PC-9 (cell line): ENCODE measurements at regions not wholly inside any gene's neighbourhood (a gene's known extent, or its start where the extent isn't known, plus 50 kb on each side); places are given as distances from the start of the nearest gene placed in this dataset.

Experiments used
- BruUV-seq: library from RNA; stranded (reverse); fragments of 400-500 nt; replicated peaks from 2 replicates; lab custom pipeline; 2021; lab: Mats Ljungman, UMichigan
- CTCF ChIA-PET: fragments of 300-600 bp; sonication (Branson Sonifier 250); formaldehyde crosslinking; loops from one replicate; lab custom pipeline; 2022; ENCODE audit warnings: antibody characterized with exemption; lab: Charles Lee
- POLR2A ChIA-PET: fragments of 300-600 bp; sonication (Branson Sonifier 250); formaldehyde crosslinking; loops from one replicate; lab custom pipeline; 2022; ENCODE audit warnings: antibody characterized with exemption; ENCODE audit not compliant: unreplicated experiment; lab: Charles Lee
- DNase-seq, 2 experiments: peaks; one replicate each; pipeline versions ENCODE4 v3.0.0 to v3.0.0-alpha.2; 2015 to 2022; ENCODE audit warnings: mixed read lengths in 1 of 2
- H2AFZ ChIP-seq: fragments of 200-600 bp; sonication (generic); 2 replicates; pipeline ENCODE4 v1.8.1; 2017; ENCODE audit warnings: antibody characterized with exemption
- H3F3A ChIP-seq: fragments of 200-600 bp; sonication (generic); 2 replicates; pipeline ENCODE4 v1.8.1; 2017; ENCODE audit warnings: antibody characterized with exemption, mild to moderate bottlenecking, low read depth; ENCODE audit not compliant: insufficient read depth
- H3K27ac ChIP-seq: fragments of 200-600 bp; sonication (generic); 2 replicates; pipeline ENCODE4 v1.6.1; 2016; ENCODE audit warnings: mixed run types
- H3K27me3 ChIP-seq: fragments of 200-600 bp; sonication (generic); 2 replicates; pipeline ENCODE4 v1.6.1; 2016; ENCODE audit warnings: low read depth, mixed run types; ENCODE audit not compliant: insufficient read depth
- H3K36me3 ChIP-seq: fragments of 200-600 bp; sonication (generic); 2 replicates; pipeline ENCODE4 v1.6.1; 2016; ENCODE audit warnings: low read depth, mixed run types
- H3K4me1 ChIP-seq: fragments of 200-600 bp; sonication (generic); replicated peaks from 2 replicates; pipeline ENCODE4 v1.6.1; 2016; ENCODE audit warnings: mixed run types; ENCODE audit not compliant: insufficient read depth
- H3K4me2 ChIP-seq: fragments of 200-600 bp; sonication (generic); 2 replicates; pipeline ENCODE4 v1.6.1; 2017; ENCODE audit warnings: mixed run types
- H3K4me3 ChIP-seq: fragments of 200-600 bp; sonication (generic); 2 replicates; pipeline ENCODE4 v1.6.1; 2016; ENCODE audit warnings: mixed run types
- H3K79me2 ChIP-seq: fragments of 200-600 bp; sonication (generic); 2 replicates; pipeline ENCODE4 v1.6.1; 2017; ENCODE audit warnings: low read depth, mixed run types
- H3K9me2 ChIP-seq: fragments of 200-600 bp; sonication (generic); 2 replicates; pipeline ENCODE4 v1.8.1; 2017; ENCODE audit warnings: mild to moderate bottlenecking; ENCODE audit not compliant: insufficient read depth
- H3K9me3 ChIP-seq: fragments of 200-600 bp; sonication (generic); 2 replicates; pipeline ENCODE4 v1.8.1; 2016; ENCODE audit warnings: low read depth; ENCODE audit not compliant: insufficient read depth
- H4K20me1 ChIP-seq: fragments of 200-600 bp; sonication (generic); 2 replicates; pipeline ENCODE4 v1.8.1; 2017; ENCODE audit not compliant: insufficient read depth
- CTCF ChIP-seq: fragments of 200-600 bp; sonication (generic); conservative IDR thresholded peaks from 2 replicates; pipeline ENCODE4 v1.6.1; 2017; ENCODE audit warnings: mixed run types, antibody characterized with exemption, mild to moderate bottlenecking, moderate library complexity
- EZH2 ChIP-seq: fragments of 200-600 bp; sonication (generic); IDR thresholded peaks from 2 replicates; pipeline ENCODE4 v1.8.0; 2017; ENCODE audit warnings: antibody characterized with exemption, low read depth
- intact Hi-C: fragments of 100-400 bp; cut with micrococcal nuclease; formaldehyde crosslinking; loops from one replicate; pipeline ENCODE4 v1.10.0; 2022; ENCODE audit not compliant: unreplicated experiment

- Histone ChIP-seq H3K9me3 (no peaks in the 10 kb centered on the region), H3K79me2 (no peaks in the 10 kb centered on the region), H3F3A (no peaks in the 10 kb centered on the region), H3K9me2 (no peaks in the 10 kb centered on the region), H2AFZ (no peak overlapping the region), H4K20me1 (no peaks in the 10 kb centered on the region), H3K4me3 (no peak overlapping the region), H3K36me3 (no peaks in the 10 kb centered on the region), H3K4me2 (no peak overlapping the region), H3K27ac (no peak overlapping the region), H3K27me3 (no peaks in the 10 kb centered on the region), H3K4me1 (no peaks in the 10 kb centered on the region)
- no peak for TF ChIP-seq CTCF
- no peak for TF ChIP-seq EZH2
- DNase-seq, result no peak
- ChIA-PET CTCF (no interaction called here), POLR2A (no interaction called here)
- BruUV-seq, result no TSS peak
- intact Hi-C loops, result no loop called here
Observed at GRCh38 chr4:20326460-20326859, 74.8 kb downstream of the SLIT2 start.

GRCh38 chr4:20326977-20327376, 75.3 kb downstream of the SLIT2 start:
- no peaks in the 10 kb centered on the region for H3K4me1 ChIP-seq
- H3K27me3 ChIP-seq, result no peaks in the 10 kb centered on the region
- no peak overlapping the region for H3K4me3 ChIP-seq
- no peaks in the 10 kb centered on the region for H3K36me3 ChIP-seq
- H3F3A ChIP-seq, result no peaks in the 10 kb centered on the region
- H3K4me2 ChIP-seq, result no peak overlapping the region
- TF ChIP-seq CTCF (no peak), EZH2 (no peak)
- H2AFZ ChIP-seq, result no peak overlapping the region
- no peak for DNase-seq
- intact Hi-C loops, result no loop called here
- ChIA-PET CTCF (no interaction called here), POLR2A (no interaction called here)
- no peak overlapping the region for H3K27ac ChIP-seq
- H3K79me2 ChIP-seq, result no peaks in the 10 kb centered on the region
- H3K9me3 ChIP-seq, result no peaks in the 10 kb centered on the region
- H3K9me2 ChIP-seq, result no peaks in the 10 kb centered on the region
- H4K20me1 ChIP-seq, result no peaks in the 10 kb centered on the region
- no TSS peak for BruUV-seq

- Histone ChIP-seq H3K27ac (no peak overlapping the region), H3K79me2 (no peaks in the 10 kb centered on the region), H3K4me2 (no peak overlapping the region), H3K27me3 (no peaks in the 10 kb centered on the region), H3K36me3 (no peaks in the 10 kb centered on the region), H3K9me3 (no peaks in the 10 kb centered on the region), H3K4me3 (no peak overlapping the region), H2AFZ (no peak overlapping the region), H3K4me1 (no peaks in the 10 kb centered on the region), H4K20me1 (no peaks in the 10 kb centered on the region), H3K9me2 (no peaks in the 10 kb centered on the region), H3F3A (no peaks in the 10 kb centered on the region)
- no TSS peak for BruUV-seq
- TF ChIP-seq CTCF, result no peak
- TF ChIP-seq EZH2, result no peak
- intact Hi-C loops, result no loop called here
- ChIA-PET CTCF (no interaction called here), POLR2A (no interaction called here)
- no peak for DNase-seq
Observed at GRCh38 chr4:20327808-20328207, 76.1 kb downstream of the SLIT2 start.
